Medulla oblongata (tissue), 1 donor: ENCODE measurements at regions not wholly inside any gene's neighbourhood (a gene's known extent, or its start where the extent isn't known, plus 50 kb on each side); places are given as distances from the start of the nearest gene placed in this dataset.

ENCODE experiments used
- DNase-seq: peaks from one replicate; pipeline ENCODE4 v3.0.0-alpha.2; 2015; ENCODE audit errors: extremely low spot score

DNA sequence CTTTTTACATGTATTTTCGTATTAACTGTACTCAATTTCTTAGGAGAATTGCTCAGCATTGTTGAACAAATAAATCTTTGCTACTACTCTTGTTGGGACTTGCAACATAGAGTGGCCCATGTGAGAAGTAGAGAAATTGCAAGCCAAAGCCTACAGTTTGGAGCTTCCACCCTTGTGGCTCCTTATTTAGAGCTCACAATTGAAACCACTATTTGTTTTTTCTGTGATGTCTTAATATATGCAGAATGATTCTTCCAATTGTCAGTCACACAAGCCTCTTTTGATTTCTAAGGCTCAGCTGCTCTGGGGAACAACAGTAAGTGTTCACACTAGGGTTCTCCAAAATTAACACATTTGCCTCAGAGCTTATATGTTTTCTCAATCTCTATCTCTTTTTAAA, 60.2 kb upstream of the GALNT13 start:
- DNase-seq: peak; percentile 75

DNA sequence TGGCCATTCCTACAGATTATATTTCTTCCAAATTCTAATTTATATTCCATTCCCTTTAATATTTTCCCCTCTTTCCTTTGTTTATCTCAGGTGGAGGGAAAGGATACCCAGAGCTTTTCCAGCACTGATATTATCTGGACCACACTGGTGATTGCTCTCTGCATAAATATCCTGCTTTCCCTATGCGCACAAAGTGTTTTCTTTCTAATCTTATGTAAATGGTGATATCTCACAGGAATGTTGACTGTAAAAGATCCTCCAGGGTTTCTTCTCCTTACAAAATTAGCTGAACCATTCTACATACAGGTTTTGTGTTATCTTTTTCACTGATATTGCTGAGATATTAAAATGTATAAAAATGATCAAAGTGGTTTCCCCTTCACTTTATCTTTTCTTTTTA, 59.1 kb upstream of the GALNT13 start:
- no peak for DNase-seq

DNA sequence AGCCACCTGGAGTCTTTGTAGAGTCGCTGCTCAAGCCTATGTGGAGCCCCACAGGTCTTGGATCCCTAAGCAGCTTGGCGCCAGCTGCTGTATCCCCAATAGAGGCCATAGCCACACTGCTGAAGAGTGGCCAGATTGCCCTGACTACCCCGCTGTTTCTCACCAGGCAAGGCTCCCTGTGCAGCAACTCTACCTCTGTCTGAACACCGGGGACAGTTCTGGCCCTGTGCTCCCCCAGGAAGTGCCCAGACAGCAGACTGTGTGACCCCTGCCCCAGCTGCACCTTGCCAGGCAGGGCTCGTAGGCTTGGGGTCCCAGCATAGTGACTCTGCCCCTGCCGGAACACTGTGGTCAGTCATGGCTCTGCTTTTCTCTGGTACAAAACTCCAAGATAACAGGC, 53.5 kb upstream of the GALNT13 start:
- DNase-seq: no peak

DNA sequence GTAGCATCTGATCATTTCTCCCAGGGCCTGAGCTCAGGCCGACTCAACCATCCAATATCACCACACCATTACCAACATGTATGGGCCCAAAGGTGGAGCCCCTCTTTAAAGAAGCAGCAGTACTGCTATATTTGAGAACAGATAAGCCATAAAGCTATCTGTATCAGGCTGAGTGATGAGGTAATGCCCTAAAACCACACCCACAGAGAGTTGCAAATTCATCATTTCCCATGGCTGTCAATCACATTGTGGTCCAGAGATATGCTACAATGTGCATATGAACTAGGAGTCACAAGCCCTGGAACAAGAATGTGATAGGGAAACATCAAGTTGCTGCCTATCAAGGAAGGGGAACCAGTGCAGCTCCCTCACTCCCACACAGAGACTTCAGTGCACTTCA, 52.6 kb upstream of the GALNT13 start:
- DNase-seq: no peak

DNA sequence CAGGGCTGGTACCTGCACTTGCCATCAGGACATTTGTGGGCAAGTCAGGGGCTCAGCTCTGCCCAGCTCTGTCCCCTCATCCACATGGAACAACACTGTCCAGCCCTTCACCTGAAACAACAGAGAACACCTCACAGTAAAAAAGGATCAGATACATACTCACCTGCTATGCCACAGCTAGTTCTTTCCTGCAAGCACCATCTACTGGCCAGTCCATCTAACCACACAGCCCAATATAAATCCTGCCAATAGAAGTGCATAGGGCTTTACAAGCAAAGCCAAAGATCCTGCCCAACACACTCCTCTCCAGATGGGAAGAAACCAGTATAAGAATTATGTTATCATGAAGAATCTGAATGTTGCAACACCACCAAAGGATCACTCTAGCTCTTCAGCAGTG, 52.2 kb upstream of the GALNT13 start:
- no peak for DNase-seq
